K562 (cell line): ENCODE measurements at regions not wholly inside any gene's neighbourhood (a gene's known extent, or its start where the extent isn't known, plus 50 kb on each side); places are given as distances from the start of the nearest gene placed in this dataset.
A peak's percentile ranks its signal among the peaks of the same experiment; 100 is the strongest.

Experiments
- ATAC-seq: fragments of 200-7000 bp; cut with Tn5 transposase; 3 replicates; pipeline ENCODE4 v1.9.1; 2020; ENCODE audit warnings: moderate library complexity
- BruUV-seq: library from RNA; stranded (reverse); fragments of 400-500 nt; replicated peaks from 2 replicates; lab custom pipeline; 2021; lab: Mats Ljungman, UMichigan
- CTCF ChIA-PET: fragments of 300-600 bp; formaldehyde crosslinking; extraction: SDS; loops from one replicate; lab custom pipeline; 2021; ENCODE audit warnings: low intra/inter-chr PET ratio; lab: Yijun Ruan, JAX
- POLR2A ChIA-PET: fragments of 300-600, 350-650 bp; sonication (Branson Sonifier 250); formaldehyde crosslinking; extraction: SDS; loops from one replicate; lab custom pipeline; 2021; ENCODE audit warnings: antibody characterized with exemption, inconsistent platforms; lab: Yijun Ruan, JAX
- DNase-seq, 4 experiments: peaks; one replicate each; pipeline versions ENCODE4 v3.0.0 to v3.0.0-alpha.2; 2011 to 2018; ENCODE audit warnings: low spot score in 3 of 4, mixed read lengths in 3 of 4; ENCODE audit errors: extremely low read depth in 1 of 4
- FAIRE-seq: peaks from 2 replicates; lab custom pipeline; 2011; peaks lifted over from hg19 to GRCh38; lab: Jason Lieb, UNC
- H2AFZ ChIP-seq: 2 replicates; pipeline ENCODE4 v1.6.0; 2011; ENCODE audit warnings: low read depth, low read length, control low read depth, inconsistent platforms
- H3K27ac ChIP-seq: fragments of 200-600 bp; 3 replicates; pipeline ENCODE4 v1.8.0; 2011; ENCODE audit warnings: low read depth, mild to moderate bottlenecking, control low read depth, inconsistent platforms, low read length, moderate library complexity, mixed read lengths; ENCODE audit errors: extremely low read depth
- H3K27me3 ChIP-seq, 2 experiments: fragments of 300-600 bp in 1 of 2; 2 replicates in 1 of 2; 3 replicates in 1 of 2; pipeline versions ENCODE4 v1.6.0 to v1.8.0; 2011; ENCODE audit warnings: inconsistent platforms in 2 of 2, low read length in 2 of 2, mild to moderate bottlenecking in 1 of 2, mixed read lengths in 1 of 2, moderate library complexity in 1 of 2; ENCODE audit not compliant: control insufficient read depth in 2 of 2, insufficient read depth in 2 of 2
- H3K36me3 ChIP-seq: fragments of 300-600 bp; 3 replicates; pipeline ENCODE4 v1.8.0; 2011; ENCODE audit warnings: mild to moderate bottlenecking, low read length, inconsistent platforms; ENCODE audit not compliant: control insufficient read depth, insufficient read depth
- H3K4me1 ChIP-seq, 2 experiments: fragments of 200-600 bp in 1 of 2; replicated peaks in 1 of 2; 2 replicates in 1 of 2; 3 replicates in 1 of 2; pipeline versions ENCODE4 v1.5.1 to v1.8.0; 2011; ENCODE audit warnings: inconsistent platforms in 2 of 2, low read length in 2 of 2, mild to moderate bottlenecking in 1 of 2, mixed read lengths in 1 of 2, moderate library complexity in 1 of 2; ENCODE audit not compliant: control insufficient read depth in 2 of 2, insufficient read depth in 2 of 2
- H3K4me2 ChIP-seq: 2 replicates; pipeline ENCODE4 v1.6.1; 2011; ENCODE audit warnings: low read length, control low read depth, inconsistent platforms, mixed read lengths; ENCODE audit not compliant: insufficient read depth
- H3K4me3 ChIP-seq: fragments of 200-600 bp; sonication (generic), shearing (Covaris generic); 2 replicates; pipeline ENCODE4 v1.5.1; 2016; ENCODE audit warnings: control low read depth, inconsistent platforms
- H3K79me2 ChIP-seq: fragments of 200-600 bp; 3 replicates; pipeline ENCODE4 v1.8.0; 2011; ENCODE audit warnings: low read length, inconsistent platforms; ENCODE audit not compliant: control insufficient read depth, insufficient read depth
- H3K9ac ChIP-seq, 2 experiments: 2 replicates each; pipeline versions ENCODE4 v1.6.0 to v1.6.1; 2011; ENCODE audit warnings: low read depth in 2 of 2, low read length in 2 of 2, control low read depth in 1 of 2, inconsistent platforms in 1 of 2, mild to moderate bottlenecking in 1 of 2, mixed read lengths in 1 of 2; ENCODE audit not compliant: insufficient read depth in 1 of 2
- H3K9me1 ChIP-seq: one replicate; pipeline ENCODE4 v1.6.0; 2011; ENCODE audit warnings: inconsistent platforms, mild to moderate bottlenecking, low read length, moderate library complexity; ENCODE audit not compliant: control insufficient read depth, insufficient read depth
- H3K9me3 ChIP-seq: replicated peaks from 2 replicates; pipeline ENCODE4 v1.5.1; 2011; ENCODE audit warnings: low read depth, low read length, inconsistent platforms; ENCODE audit not compliant: control insufficient read depth, insufficient read depth
- H4K20me1 ChIP-seq: replicated peaks from 2 replicates; pipeline ENCODE4 v1.6.1; 2011; ENCODE audit warnings: low read length, inconsistent platforms, mixed read lengths; ENCODE audit not compliant: control insufficient read depth, insufficient read depth
- HMGN3 ChIP-seq: IDR thresholded peaks from 2 replicates; pipeline ENCODE4 v1.6.1; 2011; ENCODE audit warnings: borderline replicate concordance, low read depth, mild to moderate bottlenecking, mixed read lengths, low read length; ENCODE audit not compliant: insufficient read length; ENCODE audit errors: extremely low read depth
- NFIC ChIP-seq: fragments of 450-650 bp; IDR thresholded peaks from 2 replicates; pipeline ENCODE4 v1.6.1; 2017; ENCODE audit warnings: mild to moderate bottlenecking, inconsistent platforms
- TOE1 ChIP-seq, 2 experiments: fragments of 450-650 bp in 1 of 2; sonication (generic) in 1 of 2; formaldehyde crosslinking in 1 of 2; IDR thresholded peaks; 2 replicates each; pipeline versions ENCODE4 v1.7.1 to v1.8.0; 2016 to 2022; ENCODE audit warnings: borderline replicate concordance in 2 of 2, mild to moderate bottlenecking in 2 of 2, antibody characterized with exemption in 1 of 2, inconsistent platforms in 1 of 2, low read depth in 1 of 2, missing genetic modification reagents in 1 of 2, moderate library complexity in 1 of 2
- ZBTB33 ChIP-seq: sonication (generic); formaldehyde crosslinking; IDR thresholded peaks from 2 replicates; pipeline ENCODE4 v1.8.1; 2023; ENCODE audit warnings: mild to moderate bottlenecking, missing genetic modification reagents
- WGBS: fragments of 100-300 bp; shearing (Covaris generic); methylation state at CpG from one replicate; pipeline ENCODE4 v1.1.6; 2016; ENCODE audit warnings: low coverage, mixed read lengths; ENCODE audit not compliant: insufficient coverage; ENCODE audit errors: missing lambda C conversion rate; 5-methylcytosine and 5-hydroxymethylcytosine counted together
- in situ Hi-C: fragments of 300-500 bp; cut with MboI; formaldehyde crosslinking; loops from 4 replicates; pipeline ENCODE4 v1.15.0; 2018; ENCODE audit warnings: inconsistent platforms, mixed read lengths
- intact Hi-C: fragments of 100-400 bp; cut with micrococcal nuclease; formaldehyde crosslinking; loops from 2 replicates; pipeline ENCODE4 v1.14.2; 2022

- Histone ChIP-seq H3K27ac (no peak overlapping the region), H3K9me1 (no peaks in the 10 kb centered on the region), H3K27me3 (no peaks in the 10 kb centered on the region), H3K36me3 (no peaks in the 10 kb centered on the region), H3K9ac (no peak overlapping the region), H3K79me2 (no peaks in the 10 kb centered on the region), H3K4me1 (no peaks in the 10 kb centered on the region), H3K4me2 (no peak overlapping the region), H3K9me3 (no peaks in the 10 kb centered on the region), H2AFZ (no peak overlapping the region), H4K20me1 (no peaks in the 10 kb centered on the region), H3K4me3 (no peak overlapping the region)
- no peak for FAIRE-seq
- intact Hi-C loops: no loop called here
- CTCF ChIA-PET: no interaction called here
- POLR2A ChIA-PET: no interaction called here
- DNase-seq: no peak
- no TSS peak for BruUV-seq
- in situ Hi-C loops: no loop called here
- TF ChIP-seq NFIC (0 out of 2 replicates have a peak, but pooled peaks have one; percentile 9), TOE1 (IDR thresholded peaks at IDR 0.05; ENCODE audit: borderline replicate concordance) (no peak), TOE1 (CRISPR knock-in tag; IDR thresholded peaks at IDR 0.05; ENCODE audit: borderline replicate concordance, low read depth) (no peak), HMGN3 (no peak), ZBTB33 (no peak)
- no peak for ATAC-seq
- 0% methylated on average over 2 of the region's 2 CpGs for WGBS
Measured at GRCh38 chr5:90169078-90169477, 240.5 kb downstream of the CETN3 start.
